H1 (cell line): ENCODE measurements at regions not wholly inside any gene's neighbourhood (a gene's known extent, or its start where the extent isn't known, plus 50 kb on each side); places are given as distances from the start of the nearest gene placed in this dataset.

ENCODE experiments used
- CHD2 ChIP-seq: IDR thresholded peaks from 2 replicates; pipeline ENCODE4 v1.6.1; 2012; ENCODE audit warnings: low read length, improper control_type of control experiment
- EZH2 ChIP-seq: fragments of 200-600 bp; sonication (generic); IDR thresholded peaks from 2 replicates; pipeline ENCODE4 v1.7.1; 2012; ENCODE audit warnings: low read depth, mild to moderate bottlenecking, moderate library complexity, low read length, inconsistent platforms; ENCODE audit not compliant: severe bottlenecking
- JUN ChIP-seq: IDR thresholded peaks from 2 replicates; pipeline ENCODE4 v1.6.1; 2011; ENCODE audit warnings: low read depth, mild to moderate bottlenecking, improper control_type of control experiment, low read length
- PHF8 ChIP-seq: fragments of 200-600 bp; sonication (generic); conservative IDR thresholded peaks from 2 replicates; pipeline ENCODE4 v1.7.1; 2012; ENCODE audit warnings: low read depth, mild to moderate bottlenecking, inconsistent platforms, low read length, moderate library complexity
- TCF12 ChIP-seq: IDR thresholded peaks from 2 replicates; pipeline ENCODE4 v1.6.1; 2011; ENCODE audit warnings: low read depth, mild to moderate bottlenecking, low read length

- TF ChIP-seq TCF12 (no peak), PHF8 (no peak), EZH2 (no peak), CHD2 (no peak), JUN (no peak)
Observed at GRCh38 chrX:33949300-33949699, 182.8 kb downstream of the FAM47A start (continued).
